K562 (cell line): ENCODE measurements at regions not wholly inside any gene's neighbourhood (a gene's known extent, or its start where the extent isn't known, plus 50 kb on each side); places are given as distances from the start of the nearest gene placed in this dataset.
A peak's percentile ranks its signal among the peaks of the same experiment; 100 is the strongest.

ENCODE experiments used
- BRD9 ChIP-seq: fragments of 450-650 bp; IDR thresholded peaks from 2 replicates; pipeline ENCODE4 v1.6.1; 2018; ENCODE audit warnings: low read depth; ENCODE audit not compliant: partially characterized antibody
- CREB1 ChIP-seq, 2 experiments: sonication (generic) in 1 of 2; formaldehyde crosslinking in 1 of 2; IDR thresholded peaks; 2 replicates each; pipeline versions ENCODE4 v1.6.1 to v1.8.0; 2012 to 2022; ENCODE audit warnings: inconsistent platforms in 1 of 2, mild to moderate bottlenecking in 1 of 2, missing genetic modification reagents in 1 of 2, moderate library complexity in 1 of 2
- EHMT2 ChIP-seq: fragments of 450-650 bp; IDR thresholded peaks from 2 replicates; pipeline ENCODE4 v1.6.1; 2018; ENCODE audit warnings: antibody characterized with exemption
- FOSL1 ChIP-seq: fragments of 200-800 bp; sonication (Bioruptor generic); conservative IDR thresholded peaks from 2 replicates; pipeline ENCODE4 v1.6.1; 2016; ENCODE audit warnings: missing genetic modification characterization, missing compliant biosample characterization
- HEY1 ChIP-seq: fragments of 250-450 bp; sonication (Bioruptor Pico); IDR thresholded peaks from 2 replicates; pipeline ENCODE4 v1.5.0; 2020; ENCODE audit warnings: mild to moderate bottlenecking, moderate library complexity, borderline replicate concordance
- KDM2B ChIP-seq: fragments of 250-450 bp; sonication (Bioruptor Pico); IDR thresholded peaks from 2 replicates; pipeline ENCODE4 v1.8.0; 2021; ENCODE audit warnings: mild to moderate bottlenecking, moderate library complexity
- MYC ChIP-seq, 2 experiments: fragments of 250-450 bp in 1 of 2; sonication (Bioruptor Pico) in 1 of 2; IDR thresholded peaks; 2 replicates each; pipeline versions ENCODE4 v1.5.1 to v1.6.1; 2012 to 2021; ENCODE audit warnings: low read depth in 2 of 2, borderline replicate concordance in 1 of 2, improper control_type of control experiment in 1 of 2, low read length in 1 of 2, mild to moderate bottlenecking in 1 of 2, moderate library complexity in 1 of 2
- NRF1 ChIP-seq, 2 experiments: fragments of 450-650 bp; IDR thresholded peaks in 1 of 2; conservative IDR thresholded peaks in 1 of 2; 2 replicates each; pipeline ENCODE4 v1.6.1; 2014; ENCODE audit warnings: mild to moderate bottlenecking in 2 of 2
- POLR3A ChIP-seq: IDR thresholded peaks from 2 replicates; pipeline ENCODE4 v1.6.1; 2011; ENCODE audit warnings: borderline replicate concordance, mild to moderate bottlenecking, moderate library complexity; ENCODE audit not compliant: insufficient read length, insufficient read depth; ENCODE audit errors: extremely low read depth
- SETDB1 ChIP-seq: IDR thresholded peaks from one replicate; pipeline ENCODE4 v1.6.1; 2012; ENCODE audit warnings: low read length, control low read depth, inconsistent platforms
- SMARCC2 ChIP-seq: fragments of 450-650 bp; IDR thresholded peaks from 2 replicates; pipeline ENCODE4 v1.6.1; 2017; ENCODE audit warnings: antibody characterized with exemption, moderate library complexity, mild to moderate bottlenecking, low read depth
- STAG1 ChIP-seq: sonication (generic); formaldehyde crosslinking; IDR thresholded peaks from 2 replicates; pipeline ENCODE4 v1.5.0; 2020; ENCODE audit warnings: missing genetic modification reagents, borderline replicate concordance
- ZNF133 ChIP-seq: fragments of 250-450 bp; sonication (Bioruptor Pico); IDR thresholded peaks from 2 replicates; pipeline ENCODE4 v1.4.0; 2020; ENCODE audit warnings: mild to moderate bottlenecking
- ZNF584 ChIP-seq: fragments of 200-800 bp; sonication (Bioruptor generic); IDR thresholded peaks from 2 replicates; pipeline ENCODE4 v1.6.1; 2016; ENCODE audit warnings: low read depth, mild to moderate bottlenecking, missing genetic modification characterization, missing compliant biosample characterization
- TF ChIP-seq, protein P1 (sequence below): IDR thresholded peaks from 2 replicates; pipeline ENCODE4 v1.6.1; 2011; ENCODE audit not compliant: insufficient read length; ENCODE audit errors: extremely low read depth
- TF ChIP-seq, protein P2 (sequence below), 2 experiments: fragments of 200-800 bp in 1 of 2; sonication (Bioruptor generic) in 1 of 2; sonication (generic) in 1 of 2; formaldehyde crosslinking in 1 of 2; IDR thresholded peaks in 1 of 2; conservative IDR thresholded peaks in 1 of 2; 2 replicates each; pipeline versions ENCODE4 v1.5.0 to v1.6.1; 2016 to 2020; ENCODE audit warnings: missing compliant biosample characterization in 1 of 2, missing genetic modification characterization in 1 of 2, missing genetic modification reagents in 1 of 2
- TF ChIP-seq, protein P3 (sequence below): fragments of 450-650 bp; IDR thresholded peaks from 2 replicates; pipeline ENCODE4 v1.6.1; 2016
- TF ChIP-seq, protein P4 (sequence below), 2 experiments: fragments of 450-650 bp; conservative IDR thresholded peaks; 2 replicates each; pipeline ENCODE4 v1.6.1; 2017; ENCODE audit warnings: mild to moderate bottlenecking in 2 of 2, moderate library complexity in 2 of 2
- TF ChIP-seq, protein P5 (sequence below), 2 experiments: fragments of 450-650 bp in 1 of 2; sonication (generic) in 1 of 2; formaldehyde crosslinking in 1 of 2; IDR thresholded peaks in 1 of 2; conservative IDR thresholded peaks in 1 of 2; 2 replicates each; pipeline versions ENCODE4 v1.6.1 to v1.8.1; 2016 to 2023; ENCODE audit warnings: mild to moderate bottlenecking in 2 of 2, moderate library complexity in 2 of 2, inconsistent platforms in 1 of 2, missing genetic modification reagents in 1 of 2

DNA sequence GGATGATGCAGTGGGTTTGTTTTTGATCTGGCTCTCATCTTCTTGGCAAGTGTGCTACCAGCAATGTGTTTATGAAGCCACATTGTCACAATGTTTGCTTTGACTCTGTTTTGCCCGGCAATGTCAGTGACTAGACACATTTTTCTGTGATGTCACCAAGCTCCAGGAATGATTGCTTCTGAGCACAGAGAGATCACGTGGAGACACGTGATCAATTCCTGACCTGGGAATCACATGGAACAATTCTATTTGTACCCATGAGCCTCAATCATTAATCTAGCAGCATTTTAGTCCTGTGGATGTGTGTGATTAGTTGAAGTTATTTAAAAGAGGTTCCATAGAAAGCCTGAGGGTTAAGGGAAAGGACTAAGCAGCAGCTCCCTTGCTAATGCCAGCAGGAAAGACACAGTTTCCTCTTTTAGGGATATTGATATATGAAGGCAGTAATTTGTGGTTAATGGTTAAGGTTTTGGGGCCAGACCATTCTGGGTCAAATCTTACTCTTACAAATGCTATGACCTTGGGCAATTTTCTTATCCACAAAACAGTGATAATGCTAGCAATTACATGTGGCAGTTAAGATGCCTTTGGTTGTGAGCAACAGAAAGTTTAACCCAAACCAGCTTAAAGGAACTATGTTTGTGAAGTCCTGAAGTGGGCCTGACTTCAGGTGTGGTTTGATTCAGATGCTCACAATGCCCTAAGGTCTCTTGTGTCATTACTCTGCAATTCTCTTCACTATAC is 59.0 kb downstream of the FASLG start (continued):
- TF ChIP-seq, protein P1, sequence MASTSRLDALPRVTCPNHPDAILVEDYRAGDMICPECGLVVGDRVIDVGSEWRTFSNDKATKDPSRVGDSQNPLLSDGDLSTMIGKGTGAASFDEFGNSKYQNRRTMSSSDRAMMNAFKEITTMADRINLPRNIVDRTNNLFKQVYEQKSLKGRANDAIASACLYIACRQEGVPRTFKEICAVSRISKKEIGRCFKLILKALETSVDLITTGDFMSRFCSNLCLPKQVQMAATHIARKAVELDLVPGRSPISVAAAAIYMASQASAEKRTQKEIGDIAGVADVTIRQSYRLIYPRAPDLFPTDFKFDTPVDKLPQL: no peak
- TF ChIP-seq HEY1 (CRISPR knock-in tag) (no peak), EHMT2 (no peak), SETDB1 (no peak), STAG1 (CRISPR knock-in tag) (no peak), MYC (IDR thresholded peaks at IDR 0.05; ENCODE audit: low read depth, low read length) (0 out of 2 replicates have a peak, but pooled peaks have one; percentile 24), MYC (CRISPR knock-in tag; IDR thresholded peaks at IDR 0.05; ENCODE audit: borderline replicate concordance, low read depth) (no peak), POLR3A (no peak), SMARCC2 (0 out of 2 replicates have a peak, but pooled peaks have one; percentile 27), CREB1 (IDR thresholded peaks at IDR 0.05) (0 out of 2 replicates have a peak, but pooled peaks have one; percentile 34), CREB1 (CRISPR knock-in tag; IDR thresholded peaks at IDR 0.05) (peak; percentile 59; the same call in 1 of the 2 replicates), KDM2B (CRISPR knock-in tag) (no peak), BRD9 (peak; percentile 38), ZNF133 (no peak), NRF1 (conservative IDR thresholded peaks at IDR 0.05 in 1 of 2, IDR thresholded peaks at IDR 0.05 in 1 of 2) (0 out of 4 replicates have a peak, but pooled peaks of 1 of the 2 experiments have one; percentile 18), FOSL1 (tag) (peak; percentile 60), ZNF584 (CRISPR knock-in tag) (peak; percentile 62; the same call in 1 of the 2 replicates)
- TF ChIP-seq, protein P2, sequence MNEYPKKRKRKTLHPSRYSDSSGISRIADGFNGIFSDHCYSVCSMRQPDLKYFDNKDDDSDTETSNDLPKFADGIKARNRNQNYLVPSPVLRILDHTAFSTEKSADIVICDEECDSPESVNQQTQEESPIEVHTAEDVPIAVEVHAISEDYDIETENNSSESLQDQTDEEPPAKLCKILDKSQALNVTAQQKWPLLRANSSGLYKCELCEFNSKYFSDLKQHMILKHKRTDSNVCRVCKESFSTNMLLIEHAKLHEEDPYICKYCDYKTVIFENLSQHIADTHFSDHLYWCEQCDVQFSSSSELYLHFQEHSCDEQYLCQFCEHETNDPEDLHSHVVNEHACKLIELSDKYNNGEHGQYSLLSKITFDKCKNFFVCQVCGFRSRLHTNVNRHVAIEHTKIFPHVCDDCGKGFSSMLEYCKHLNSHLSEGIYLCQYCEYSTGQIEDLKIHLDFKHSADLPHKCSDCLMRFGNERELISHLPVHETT (CRISPR knock-in tag; conservative IDR thresholded peaks at IDR 0.05 in 1 of 2, IDR thresholded peaks at IDR 0.05 in 1 of 2): 0 out of 4 replicates have a peak, but pooled peaks of 1 of the 2 experiments have one; percentile 41
- TF ChIP-seq, protein P3, sequence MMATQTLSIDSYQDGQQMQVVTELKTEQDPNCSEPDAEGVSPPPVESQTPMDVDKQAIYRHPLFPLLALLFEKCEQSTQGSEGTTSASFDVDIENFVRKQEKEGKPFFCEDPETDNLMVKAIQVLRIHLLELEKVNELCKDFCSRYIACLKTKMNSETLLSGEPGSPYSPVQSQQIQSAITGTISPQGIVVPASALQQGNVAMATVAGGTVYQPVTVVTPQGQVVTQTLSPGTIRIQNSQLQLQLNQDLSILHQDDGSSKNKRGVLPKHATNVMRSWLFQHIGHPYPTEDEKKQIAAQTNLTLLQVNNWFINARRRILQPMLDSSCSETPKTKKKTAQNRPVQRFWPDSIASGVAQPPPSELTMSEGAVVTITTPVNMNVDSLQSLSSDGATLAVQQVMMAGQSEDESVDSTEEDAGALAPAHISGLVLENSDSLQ: peak; percentile 27; the same call in 1 of the 2 replicates
- TF ChIP-seq, protein P4, sequence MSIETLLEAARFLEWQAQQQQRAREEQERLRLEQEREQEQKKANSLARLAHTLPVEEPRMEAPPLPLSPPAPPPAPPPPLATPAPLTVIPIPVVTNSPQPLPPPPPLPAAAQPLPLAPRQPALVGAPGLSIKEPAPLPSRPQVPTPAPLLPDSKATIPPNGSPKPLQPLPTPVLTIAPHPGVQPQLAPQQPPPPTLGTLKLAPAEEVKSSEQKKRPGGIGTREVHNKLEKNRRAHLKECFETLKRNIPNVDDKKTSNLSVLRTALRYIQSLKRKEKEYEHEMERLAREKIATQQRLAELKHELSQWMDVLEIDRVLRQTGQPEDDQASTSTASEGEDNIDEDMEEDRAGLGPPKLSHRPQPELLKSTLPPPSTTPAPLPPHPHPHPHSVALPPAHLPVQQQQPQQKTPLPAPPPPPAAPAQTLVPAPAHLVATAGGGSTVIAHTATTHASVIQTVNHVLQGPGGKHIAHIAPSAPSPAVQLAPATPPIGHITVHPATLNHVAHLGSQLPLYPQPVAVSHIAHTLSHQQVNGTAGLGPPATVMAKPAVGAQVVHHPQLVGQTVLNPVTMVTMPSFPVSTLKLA (conservative IDR thresholded peaks at IDR 0.05): peak; percentile 41 to 61; a peak in 2 of 4 replicates
- TF ChIP-seq, protein P5, sequence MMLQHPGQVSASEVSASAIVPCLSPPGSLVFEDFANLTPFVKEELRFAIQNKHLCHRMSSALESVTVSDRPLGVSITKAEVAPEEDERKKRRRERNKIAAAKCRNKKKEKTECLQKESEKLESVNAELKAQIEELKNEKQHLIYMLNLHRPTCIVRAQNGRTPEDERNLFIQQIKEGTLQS (IDR thresholded peaks at IDR 0.05): peak; percentile 79
- TF ChIP-seq, protein P5 (CRISPR knock-in tag; conservative IDR thresholded peaks at IDR 0.05): 0 out of 2 replicates have a peak, but pooled peaks have one; percentile 29
